HL-60 (cell line): ENCODE measurements at regions not wholly inside any gene's neighbourhood (a gene's known extent, or its start where the extent isn't known, plus 50 kb on each side); places are given as distances from the start of the nearest gene placed in this dataset.

Source experiments
- DNase-seq, 2 experiments: peaks; one replicate each; pipeline ENCODE4 v3.0.0-alpha.2; 2010 to 2020; ENCODE audit warnings: low read depth in 1 of 2, low spot score in 1 of 2
- H3K27ac ChIP-seq: fragments of 250-450 bp; sonication (Bioruptor Pico); replicated peaks from 2 replicates; pipeline ENCODE4 v1.5.1; 2020; ENCODE audit warnings: mild to moderate bottlenecking, moderate library complexity
- H3K27me3 ChIP-seq: fragments of 250-450 bp; sonication (Bioruptor Pico); 2 replicates; pipeline ENCODE4 v1.5.1; 2021; ENCODE audit warnings: mild to moderate bottlenecking, moderate library complexity; ENCODE audit not compliant: insufficient read depth, poor library complexity, severe bottlenecking
- H3K4me3 ChIP-seq: replicated peaks from 2 replicates; pipeline ENCODE4 v1.5.1; 2011; ENCODE audit warnings: mild to moderate bottlenecking, control low read depth, low read length; ENCODE audit not compliant: insufficient read depth
- GABPA ChIP-seq: IDR thresholded peaks from 2 replicates; pipeline ENCODE4 v1.6.1; 2012; ENCODE audit warnings: low read depth
- POLR2AphosphoS5 ChIP-seq: IDR thresholded peaks from 2 replicates; pipeline ENCODE4 v1.6.1; 2012; ENCODE audit warnings: low read depth
- SPI1 ChIP-seq: IDR thresholded peaks from 2 replicates; pipeline ENCODE4 v1.6.1; 2012; ENCODE audit warnings: low read depth, mild to moderate bottlenecking, borderline replicate concordance
- TF ChIP-seq, protein P1 (sequence below): IDR thresholded peaks from one replicate; pipeline ENCODE4 v1.5.1; 2011; ENCODE audit warnings: low read length, control low read depth, inconsistent platforms; ENCODE audit not compliant: insufficient read depth
- TF ChIP-seq, protein P2 (sequence below): IDR thresholded peaks from 2 replicates; pipeline ENCODE4 v1.6.1; 2012; ENCODE audit warnings: low read depth; ENCODE audit not compliant: insufficient replicate concordance

DNA sequence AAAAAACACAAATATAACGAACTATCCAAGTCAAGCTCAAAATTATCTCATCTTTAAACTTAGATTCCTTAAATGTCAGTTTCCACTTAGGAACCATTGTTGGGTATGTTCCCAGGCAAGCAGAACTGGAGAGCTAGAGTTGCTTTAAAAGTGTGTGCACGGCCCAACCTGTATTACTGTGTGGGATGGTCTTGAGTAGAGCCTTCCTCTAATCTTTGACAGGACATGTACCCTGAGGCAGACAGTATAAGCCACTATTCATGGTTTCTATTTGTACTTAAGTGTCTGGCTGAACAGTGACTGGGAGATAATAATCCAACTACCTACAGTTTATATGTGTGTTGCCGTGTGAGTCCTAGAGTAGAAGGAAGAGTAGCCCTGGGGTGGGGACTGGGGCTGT is 239.7 kb downstream of the GPD2 start:
- TF ChIP-seq GABPA = no peak
- TF ChIP-seq, protein P1, sequence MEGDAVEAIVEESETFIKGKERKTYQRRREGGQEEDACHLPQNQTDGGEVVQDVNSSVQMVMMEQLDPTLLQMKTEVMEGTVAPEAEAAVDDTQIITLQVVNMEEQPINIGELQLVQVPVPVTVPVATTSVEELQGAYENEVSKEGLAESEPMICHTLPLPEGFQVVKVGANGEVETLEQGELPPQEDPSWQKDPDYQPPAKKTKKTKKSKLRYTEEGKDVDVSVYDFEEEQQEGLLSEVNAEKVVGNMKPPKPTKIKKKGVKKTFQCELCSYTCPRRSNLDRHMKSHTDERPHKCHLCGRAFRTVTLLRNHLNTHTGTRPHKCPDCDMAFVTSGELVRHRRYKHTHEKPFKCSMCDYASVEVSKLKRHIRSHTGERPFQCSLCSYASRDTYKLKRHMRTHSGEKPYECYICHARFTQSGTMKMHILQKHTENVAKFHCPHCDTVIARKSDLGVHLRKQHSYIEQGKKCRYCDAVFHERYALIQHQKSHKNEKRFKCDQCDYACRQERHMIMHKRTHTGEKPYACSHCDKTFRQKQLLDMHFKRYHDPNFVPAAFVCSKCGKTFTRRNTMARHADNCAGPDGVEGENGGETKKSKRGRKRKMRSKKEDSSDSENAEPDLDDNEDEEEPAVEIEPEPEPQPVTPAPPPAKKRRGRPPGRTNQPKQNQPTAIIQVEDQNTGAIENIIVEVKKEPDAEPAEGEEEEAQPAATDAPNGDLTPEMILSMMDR = no peak
- TF ChIP-seq SPI1 = no peak
- TF ChIP-seq, protein P2, sequence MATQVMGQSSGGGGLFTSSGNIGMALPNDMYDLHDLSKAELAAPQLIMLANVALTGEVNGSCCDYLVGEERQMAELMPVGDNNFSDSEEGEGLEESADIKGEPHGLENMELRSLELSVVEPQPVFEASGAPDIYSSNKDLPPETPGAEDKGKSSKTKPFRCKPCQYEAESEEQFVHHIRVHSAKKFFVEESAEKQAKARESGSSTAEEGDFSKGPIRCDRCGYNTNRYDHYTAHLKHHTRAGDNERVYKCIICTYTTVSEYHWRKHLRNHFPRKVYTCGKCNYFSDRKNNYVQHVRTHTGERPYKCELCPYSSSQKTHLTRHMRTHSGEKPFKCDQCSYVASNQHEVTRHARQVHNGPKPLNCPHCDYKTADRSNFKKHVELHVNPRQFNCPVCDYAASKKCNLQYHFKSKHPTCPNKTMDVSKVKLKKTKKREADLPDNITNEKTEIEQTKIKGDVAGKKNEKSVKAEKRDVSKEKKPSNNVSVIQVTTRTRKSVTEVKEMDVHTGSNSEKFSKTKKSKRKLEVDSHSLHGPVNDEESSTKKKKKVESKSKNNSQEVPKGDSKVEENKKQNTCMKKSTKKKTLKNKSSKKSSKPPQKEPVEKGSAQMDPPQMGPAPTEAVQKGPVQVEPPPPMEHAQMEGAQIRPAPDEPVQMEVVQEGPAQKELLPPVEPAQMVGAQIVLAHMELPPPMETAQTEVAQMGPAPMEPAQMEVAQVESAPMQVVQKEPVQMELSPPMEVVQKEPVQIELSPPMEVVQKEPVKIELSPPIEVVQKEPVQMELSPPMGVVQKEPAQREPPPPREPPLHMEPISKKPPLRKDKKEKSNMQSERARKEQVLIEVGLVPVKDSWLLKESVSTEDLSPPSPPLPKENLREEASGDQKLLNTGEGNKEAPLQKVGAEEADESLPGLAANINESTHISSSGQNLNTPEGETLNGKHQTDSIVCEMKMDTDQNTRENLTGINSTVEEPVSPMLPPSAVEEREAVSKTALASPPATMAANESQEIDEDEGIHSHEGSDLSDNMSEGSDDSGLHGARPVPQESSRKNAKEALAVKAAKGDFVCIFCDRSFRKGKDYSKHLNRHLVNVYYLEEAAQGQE = no peak
- TF ChIP-seq POLR2AphosphoS5 = no peak
- no peaks in the 10 kb centered on the region for H3K27me3 ChIP-seq
- DNase-seq = no peak
- H3K4me3 ChIP-seq = no peak overlapping the region
- H3K27ac ChIP-seq = no peak overlapping the region

DNA sequence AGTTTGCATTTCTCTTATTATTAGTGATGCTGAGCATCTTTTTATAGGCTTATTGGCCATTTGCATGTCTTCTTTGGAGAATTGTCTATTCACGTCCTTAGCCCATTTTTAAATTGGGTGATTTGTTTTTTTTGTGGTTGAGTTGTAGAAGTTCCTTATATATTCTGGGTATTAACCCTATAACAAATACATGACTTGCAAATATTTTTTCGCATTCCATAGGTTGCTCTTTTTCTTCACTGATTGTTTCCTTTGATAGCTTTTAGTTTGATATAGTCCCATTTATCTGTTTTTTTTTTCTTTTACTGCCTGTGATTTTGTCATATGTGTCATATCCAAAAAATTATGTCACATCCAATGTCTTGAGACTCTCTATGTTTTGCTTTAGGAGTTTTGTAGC is 243.6 kb downstream of the GPD2 start:
- H3K4me3 ChIP-seq = no peak overlapping the region
- H3K27me3 ChIP-seq = no peaks in the 10 kb centered on the region
- no peak overlapping the region for H3K27ac ChIP-seq
- TF ChIP-seq, protein P1 = no peak
- TF ChIP-seq SPI1 = no peak
- no peak for DNase-seq

DNA sequence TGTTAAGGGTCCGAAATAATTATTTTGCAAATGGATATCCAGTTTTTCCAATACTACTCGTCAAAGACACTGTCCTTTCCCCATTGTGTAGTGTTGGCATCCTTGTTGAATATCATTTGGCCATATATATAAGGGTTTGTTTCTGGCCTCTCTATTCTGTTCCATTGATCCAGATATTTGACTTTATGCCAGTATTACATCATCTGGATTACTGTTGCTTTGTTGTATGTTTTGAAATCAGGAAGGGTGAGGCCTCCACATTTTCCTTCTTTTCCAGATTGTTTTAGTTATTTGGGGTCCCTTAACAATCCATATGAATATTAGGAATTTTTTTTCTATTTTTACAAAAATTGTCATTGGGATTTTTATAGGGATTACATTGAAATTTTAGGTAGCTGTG is 244.1 kb downstream of the GPD2 start:
- H3K27ac ChIP-seq = no peak overlapping the region
- no peak overlapping the region for H3K4me3 ChIP-seq
- TF ChIP-seq, protein P2 = no peak
- TF ChIP-seq GABPA = no peak
- no peak for TF ChIP-seq SPI1
- TF ChIP-seq POLR2AphosphoS5 = no peak
- TF ChIP-seq, protein P1 = no peak
- no peaks in the 10 kb centered on the region for H3K27me3 ChIP-seq
- DNase-seq = no peak

DNA sequence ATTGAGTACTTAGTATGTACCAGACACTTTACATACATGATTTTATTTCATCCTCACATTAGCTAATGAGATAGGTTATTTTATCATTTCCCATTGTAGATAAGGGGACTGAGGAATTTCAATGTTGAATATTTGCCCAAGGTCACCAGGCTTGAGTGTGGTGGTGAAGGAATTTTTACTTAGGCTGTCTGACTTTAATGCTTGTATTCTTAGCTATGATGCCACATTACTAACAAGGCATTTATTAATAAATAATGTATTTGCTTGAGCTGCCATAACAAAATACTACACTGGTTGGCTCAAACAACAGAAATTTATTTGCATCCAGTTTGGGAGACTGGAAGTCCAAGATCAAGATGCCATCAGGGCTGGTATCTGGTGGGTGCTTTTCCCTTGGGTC is 250.9 kb downstream of the GPD2 start:
- Histone ChIP-seq H3K27me3 (no peaks in the 10 kb centered on the region), H3K27ac (no peak overlapping the region), H3K4me3 (no peak overlapping the region)
- TF ChIP-seq, protein P1 = no peak
- no peak for TF ChIP-seq SPI1
- TF ChIP-seq POLR2AphosphoS5 = no peak
- no peak for TF ChIP-seq GABPA
- TF ChIP-seq, protein P2 = no peak
- no peak for DNase-seq
